ENCODE measurements at regions not wholly inside any gene's neighbourhood (a gene's known extent, or its start where the extent isn't known, plus 50 kb on each side); places are given as distances from the start of the nearest gene placed in this dataset.
A peak's percentile ranks its signal among the peaks of the same experiment; 100 is the strongest.

- TF ChIP-seq CTCF (IDR thresholded peaks at IDR 0.05), result no peak
- ATAC-seq, result peak in 3 of 4 donors; percentile 63 to 79 (median 73)
- Histone ChIP-seq H3K4me3 (no peak overlapping the region), H3K27ac (no peak overlapping the region), H3K4me1 (peaks cover 0 to 11% (median 9%) of the 10 kb centered on the region in 3 donors), H3K36me3 (no peaks in the 10 kb centered on the region), H3K27me3 (no peaks in the 10 kb centered on the region), H3K9me3 (no peaks in the 10 kb centered on the region)
- intact Hi-C loops (cut with DNase I), result no loop called here
- no peak for FAIRE-seq
- no peak for DNase-seq
- WGBS, 2 donors, result 53 to 56% methylated on average over 8 of the region's 8 CpGs
Measured at GRCh38 chr14:61608245-61609165, 86.8 kb upstream of the HIF1A start.

- H3K4me1 ChIP-seq, result peaks cover 0 to 11% (median 9%) of the 10 kb centered on the region in 3 donors
- TF ChIP-seq CTCF (IDR thresholded peaks at IDR 0.05), result no peak
- H3K9me3 ChIP-seq, result no peaks in the 10 kb centered on the region
- H3K27me3 ChIP-seq, result no peaks in the 10 kb centered on the region
- FAIRE-seq (no peak), DNase-seq (no peak), ATAC-seq (peak in 2 of 4 donors; percentile 21 to 51)
- H3K4me3 ChIP-seq, result no peak overlapping the region
- WGBS, 2 donors, result 69 to 74% methylated on average over 10 of the region's 10 CpGs
- H3K36me3 ChIP-seq, result no peaks in the 10 kb centered on the region
- H3K27ac ChIP-seq, result no peak overlapping the region
- intact Hi-C loops (cut with DNase I), result no loop called here
Measured at GRCh38 chr14:61609191-61609843, 86.0 kb upstream of the HIF1A start.

GRCh38 chr14:61609884-61610283 is 85.4 kb upstream of the HIF1A start:
- Histone ChIP-seq H3K9me3 (no peaks in the 10 kb centered on the region), H3K27me3 (no peaks in the 10 kb centered on the region), H3K27ac (no peak overlapping the region), H3K4me1 (peaks cover 0 to 5% (median 3%) of the 10 kb centered on the region in 3 donors), H3K36me3 (no peaks in the 10 kb centered on the region), H3K4me3 (no peak overlapping the region)
- FAIRE-seq (no peak), DNase-seq (no peak), ATAC-seq (no peak)
- intact Hi-C loops (cut with DNase I), result no loop called here
- no peak for TF ChIP-seq CTCF (IDR thresholded peaks at IDR 0.05)
- 88 to 92% methylated on average over 5 of the region's 5 CpGs for WGBS, 2 donors

GRCh38 chr14:61610900-61611299 is 84.4 kb upstream of the HIF1A start:
- Histone ChIP-seq H3K36me3 (no peaks in the 10 kb centered on the region), H3K4me3 (no peak overlapping the region), H3K27me3 (no peaks in the 10 kb centered on the region), H3K4me1 (peaks cover 0 to 3% (median 0%) of the 10 kb centered on the region in 3 donors), H3K27ac (no peak overlapping the region), H3K9me3 (no peaks in the 10 kb centered on the region)
- FAIRE-seq (no peak), ATAC-seq (no peak), DNase-seq (no peak)
- TF ChIP-seq CTCF (IDR thresholded peaks at IDR 0.05), result no peak
- intact Hi-C loops (cut with DNase I), result no loop called here
- WGBS, 2 donors, result 96 to 100% methylated on average over 2 of the region's 2 CpGs

Measured in pancreas (tissue), 10 donors.